SK-N-SH treated with all-trans-retinoic acid at 6 μM for 48 hours (cell line): ENCODE measurements at regions not wholly inside any gene's neighbourhood (a gene's known extent, or its start where the extent isn't known, plus 50 kb on each side); places are given as distances from the start of the nearest gene placed in this dataset.

Experiments used
- ARNTL ChIP-seq: fragments of 450-650 bp; formaldehyde crosslinking; IDR thresholded peaks from 2 replicates; pipeline ENCODE4 v1.5.0; 2020; ENCODE audit warnings: low read depth, mild to moderate bottlenecking, moderate library complexity, borderline replicate concordance
- BACH2 ChIP-seq: fragments of 250-450 bp; sonication (Bioruptor Pico); IDR thresholded peaks from 2 replicates; pipeline ENCODE4 v1.9.0; 2021; ENCODE audit warnings: mild to moderate bottlenecking, borderline replicate concordance
- GLIS3 ChIP-seq: fragments of 250-450 bp; sonication (Bioruptor Pico); IDR thresholded peaks from 2 replicates; pipeline ENCODE4 v1.5.0; 2020; ENCODE audit warnings: mild to moderate bottlenecking, moderate library complexity
- ISL1 ChIP-seq: fragments of 250-450 bp; sonication (Bioruptor Pico); IDR thresholded peaks from 2 replicates; pipeline ENCODE4 v2.1.2; 2022; ENCODE audit warnings: mild to moderate bottlenecking, moderate library complexity
- PATZ1 ChIP-seq: fragments of 250-450 bp; sonication (Bioruptor Pico); IDR thresholded peaks from 2 replicates; pipeline ENCODE4 v1.8.0; 2020; ENCODE audit warnings: mild to moderate bottlenecking, moderate library complexity, borderline replicate concordance
- POU6F1 ChIP-seq: fragments of 250-450 bp; sonication (Bioruptor Pico); IDR thresholded peaks from 2 replicates; pipeline ENCODE4 v1.8.0; 2021; ENCODE audit warnings: low read depth, mild to moderate bottlenecking, moderate library complexity, borderline replicate concordance
- PPARA ChIP-seq: fragments of 250-450 bp; sonication (Bioruptor Pico); IDR thresholded peaks from 2 replicates; pipeline ENCODE4 v1.5.0; 2020; ENCODE audit warnings: mild to moderate bottlenecking, borderline replicate concordance
- TOX ChIP-seq: fragments of 250-450 bp; sonication (Bioruptor Pico); IDR thresholded peaks from 2 replicates; pipeline ENCODE4 v1.8.0; 2021; ENCODE audit warnings: mild to moderate bottlenecking, moderate library complexity, borderline replicate concordance
- TSHZ2 ChIP-seq: fragments of 250-450 bp; sonication (Bioruptor Pico); IDR thresholded peaks from 2 replicates; pipeline ENCODE4 v1.5.0; 2020; ENCODE audit warnings: mild to moderate bottlenecking, moderate library complexity
- ZFP3 ChIP-seq: fragments of 250-450 bp; sonication (Bioruptor Pico); IDR thresholded peaks from 2 replicates; pipeline ENCODE4 v1.5.0; 2020; ENCODE audit warnings: mild to moderate bottlenecking, moderate library complexity
- ZFP30 ChIP-seq: fragments of 450-650 bp; formaldehyde crosslinking; IDR thresholded peaks from 2 replicates; pipeline ENCODE4 v1.5.0; 2022; ENCODE audit warnings: mild to moderate bottlenecking, moderate library complexity

GRCh38 chr6:40735121-40735520, 148.0 kb upstream of the LRFN2 start:
- TF ChIP-seq TSHZ2 (no peak), TOX (no peak), BACH2 (CRISPR knock-in tag) (no peak), PATZ1 (CRISPR knock-in tag) (no peak), ARNTL (CRISPR knock-in tag) (no peak), PPARA (CRISPR knock-in tag) (no peak), GLIS3 (CRISPR knock-in tag) (no peak), ZFP3 (CRISPR knock-in tag) (no peak), ZFP30 (CRISPR knock-in tag) (no peak), ISL1 (CRISPR knock-in tag) (no peak), POU6F1 (CRISPR knock-in tag) (no peak)
